C4-2B (cell line): ENCODE measurements at regions not wholly inside any gene's neighbourhood (a gene's known extent, or its start where the extent isn't known, plus 50 kb on each side); places are given as distances from the start of the nearest gene placed in this dataset.

ENCODE experiments used
- H3K27ac ChIP-seq: fragments of 450-650 bp; 2 replicates; pipeline ENCODE4 v1.5.1; 2017
- CTCF ChIP-seq: fragments of 450-650 bp; conservative IDR thresholded peaks from 2 replicates; pipeline ENCODE4 v1.5.1; 2017; ENCODE audit warnings: mild to moderate bottlenecking
- ZFX ChIP-seq: fragments of 450-650 bp; IDR thresholded peaks from 2 replicates; pipeline ENCODE4 v1.6.1; 2017

DNA sequence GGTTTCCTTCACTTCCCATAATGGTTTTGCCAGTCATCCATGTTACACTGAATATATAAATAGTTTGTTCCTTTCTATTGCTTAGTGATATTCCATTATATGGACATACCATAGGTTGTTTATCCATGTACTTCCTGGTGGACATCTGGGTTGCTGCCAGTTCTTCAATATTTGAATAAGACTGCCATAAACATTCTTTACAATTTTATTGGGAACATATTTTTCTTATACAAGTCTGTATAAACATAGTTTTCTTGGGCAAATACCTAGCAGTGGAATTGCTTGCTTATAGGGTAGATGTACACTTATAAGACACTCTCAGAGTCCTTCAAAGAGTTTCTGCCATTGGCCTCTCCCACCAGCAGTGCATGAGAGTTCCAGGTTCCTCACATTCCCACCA lies 231.4 kb downstream of the OPA1 start:
- TF ChIP-seq ZFX (no peak), CTCF (no peak)
- H3K27ac ChIP-seq, result peak overlapping the region; percentile 83; the same call in 1 of the 2 replicates

DNA sequence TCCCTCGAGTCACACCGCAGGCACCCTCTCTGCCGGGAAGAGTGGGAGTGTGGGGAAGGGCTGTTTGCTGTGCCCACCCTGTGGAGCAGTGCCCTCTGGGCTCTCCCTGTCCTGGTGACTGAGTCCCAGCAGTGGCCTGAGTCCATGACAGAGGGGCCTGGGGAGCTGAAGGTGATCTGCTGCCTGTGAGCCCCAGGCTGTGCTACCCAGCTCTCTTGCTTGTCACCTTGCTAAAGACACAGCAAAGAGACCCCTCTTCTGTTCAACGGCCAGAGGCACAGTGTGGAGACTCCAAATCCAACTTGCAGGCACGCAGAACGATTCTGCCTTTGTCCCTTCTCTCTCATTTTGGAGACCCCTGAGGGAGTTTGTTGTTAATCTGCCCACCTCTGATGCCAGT lies 232.6 kb downstream of the OPA1 start:
- no peak for TF ChIP-seq CTCF
- H3K27ac ChIP-seq, result peak overlapping the region; percentile 83

DNA sequence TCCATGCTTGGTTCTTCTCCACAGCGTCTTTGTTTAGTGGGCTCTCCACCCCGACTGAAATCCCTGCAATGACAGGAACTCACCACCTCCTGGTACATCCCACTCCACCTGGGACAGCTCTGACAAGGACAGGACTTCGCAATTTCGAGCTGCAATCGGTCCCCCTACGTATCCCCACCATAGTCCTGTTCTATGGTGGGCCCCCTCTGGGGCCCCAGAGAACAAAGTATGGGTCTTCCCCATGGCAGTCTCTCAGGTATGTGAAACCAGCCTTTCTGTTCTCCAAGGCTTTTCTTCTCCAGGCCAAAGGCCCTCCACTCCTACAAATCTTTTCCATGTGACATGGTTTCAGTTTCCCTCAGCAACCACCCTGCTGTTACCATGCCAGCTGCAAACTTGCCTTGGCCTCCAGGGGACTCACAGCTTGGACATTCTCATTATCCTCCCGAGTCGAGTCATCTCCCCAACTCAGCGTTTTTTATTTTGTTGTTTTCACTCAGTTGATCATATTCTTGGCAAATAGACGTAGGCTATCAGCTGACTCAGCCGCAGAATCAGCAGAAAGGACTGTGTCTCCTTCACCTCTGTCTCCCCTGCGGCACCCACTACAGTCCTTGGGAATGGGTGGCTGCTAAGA lies 233.3 kb downstream of the OPA1 start:
- TF ChIP-seq CTCF (no peak), ZFX (no peak)
- H3K27ac ChIP-seq, result peak overlapping the region; percentile 83

GRCh38 chr3:193827040-193827669 lies 234.1 kb downstream of the OPA1 start:
- no peak for TF ChIP-seq ZFX
- peak overlapping the region; percentile 83 for H3K27ac ChIP-seq

GRCh38 chr3:193827871-193828270 lies 234.9 kb downstream of the OPA1 start:
- TF ChIP-seq ZFX (no peak), CTCF (no peak)
- no peak overlapping the region for H3K27ac ChIP-seq

DNA sequence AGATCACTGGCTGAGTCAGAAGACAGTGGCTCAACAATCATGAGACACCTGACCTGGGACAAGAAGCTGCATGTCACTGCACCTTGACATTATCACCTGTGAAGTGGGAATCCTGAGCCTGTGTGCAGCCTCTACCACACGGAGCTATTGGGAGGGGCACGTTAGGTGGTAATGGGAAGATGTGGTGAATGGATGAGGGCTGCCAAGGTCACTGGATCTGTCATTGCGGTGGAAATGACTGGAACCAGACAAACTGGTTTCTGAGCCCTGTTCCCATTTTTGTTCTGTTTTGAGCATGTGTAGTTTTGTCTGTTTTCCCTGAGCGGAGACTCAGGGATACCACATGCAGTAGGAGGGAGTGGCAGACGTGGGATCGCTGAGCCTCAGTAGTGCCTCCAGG lies 235.5 kb downstream of the OPA1 start:
- H3K27ac ChIP-seq, result peak overlapping the region; percentile 14
- no peak for TF ChIP-seq ZFX
- no peak for TF ChIP-seq CTCF

GRCh38 chr3:193829781-193830180 lies 236.8 kb downstream of the OPA1 start:
- no peak for TF ChIP-seq ZFX
- TF ChIP-seq CTCF, result no peak
- peak overlapping the region; percentile 9; the same call in 1 of the 2 replicates for H3K27ac ChIP-seq

- TF ChIP-seq CTCF, result no peak
- no peak for TF ChIP-seq ZFX
- no peak overlapping the region for H3K27ac ChIP-seq
These were observed 237.8 kb downstream of the OPA1 start for GRCh38 chr3:193830791-193831191.
